NCI-H345 (cell line): ENCODE measurements at regions not wholly inside any gene's neighbourhood (a gene's known extent, or its start where the extent isn't known, plus 50 kb on each side); places are given as distances from the start of the nearest gene placed in this dataset.
A peak's percentile ranks its signal among the peaks of the same experiment; 100 is the strongest.

Experiments
- DNase-seq: peaks from one replicate; lab custom pipeline; 2025; lab: John Stamatoyannopoulos, UW

DNA sequence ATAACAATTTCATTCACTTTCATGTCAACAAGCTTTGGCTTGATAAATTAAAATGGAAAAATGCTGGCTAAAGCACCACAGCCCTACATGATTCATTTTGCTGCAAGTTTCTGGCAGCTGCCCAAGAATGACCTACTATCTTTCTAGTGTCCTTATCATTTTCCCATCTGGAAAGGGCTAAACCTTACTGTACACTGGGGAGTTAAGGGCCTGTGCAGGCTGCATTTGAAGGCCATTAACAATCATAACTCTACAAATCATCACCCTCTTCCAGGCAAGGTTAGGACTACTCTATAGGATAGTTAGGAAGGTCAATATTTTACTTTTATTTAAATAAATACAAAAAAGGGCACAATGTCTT, 579.7 kb upstream of the ZNF608 start:
- peak; percentile 83 for DNase-seq

DNA sequence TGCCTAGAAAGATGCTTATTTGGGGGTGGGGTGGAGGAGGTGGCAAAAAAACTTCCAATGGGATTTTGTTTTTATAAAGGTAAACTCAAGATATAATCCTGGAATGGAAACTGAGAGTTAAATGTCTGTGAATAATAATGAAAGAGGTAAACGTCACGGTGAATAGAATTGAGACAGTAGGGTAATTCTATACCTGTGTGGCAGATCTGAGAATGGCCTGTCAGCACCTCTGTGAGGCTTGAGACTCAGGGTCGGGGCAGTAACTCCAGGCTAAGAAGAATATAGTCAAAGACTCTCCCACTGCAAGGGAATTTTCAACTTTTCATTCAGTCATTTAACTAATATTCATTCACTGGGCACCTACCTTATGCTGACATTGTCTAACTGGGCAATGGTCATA, 581.2 kb upstream of the ZNF608 start:
- DNase-seq, result no peak

DNA sequence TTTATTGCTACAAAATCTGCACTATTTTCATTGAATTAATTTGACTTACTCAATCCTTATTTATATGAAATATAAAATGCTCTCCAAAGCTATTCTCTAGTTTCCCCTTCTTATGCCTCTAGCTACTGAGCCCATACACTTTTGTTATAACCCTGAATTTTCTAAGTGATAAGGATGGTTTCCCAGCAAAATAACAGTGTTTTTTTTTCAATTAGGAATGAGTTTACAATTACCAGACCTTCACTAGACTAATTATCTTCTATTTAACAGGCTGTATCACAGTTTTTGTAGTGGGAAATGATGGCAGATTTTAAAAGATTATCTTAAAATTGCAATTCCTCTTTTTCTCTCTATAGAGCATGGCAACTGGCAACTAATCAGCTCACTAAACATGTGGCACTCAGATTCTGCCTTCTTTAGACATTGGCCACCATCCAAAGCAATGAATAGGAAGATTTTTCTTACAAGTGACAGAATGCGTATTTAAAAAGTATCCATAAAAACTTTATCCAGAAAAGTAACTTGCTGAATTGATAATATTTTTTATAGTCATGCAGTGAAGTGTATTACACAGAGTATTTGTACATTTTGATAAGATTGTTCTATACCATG, 585.7 kb upstream of the ZNF608 start:
- DNase-seq, result no peak

DNA sequence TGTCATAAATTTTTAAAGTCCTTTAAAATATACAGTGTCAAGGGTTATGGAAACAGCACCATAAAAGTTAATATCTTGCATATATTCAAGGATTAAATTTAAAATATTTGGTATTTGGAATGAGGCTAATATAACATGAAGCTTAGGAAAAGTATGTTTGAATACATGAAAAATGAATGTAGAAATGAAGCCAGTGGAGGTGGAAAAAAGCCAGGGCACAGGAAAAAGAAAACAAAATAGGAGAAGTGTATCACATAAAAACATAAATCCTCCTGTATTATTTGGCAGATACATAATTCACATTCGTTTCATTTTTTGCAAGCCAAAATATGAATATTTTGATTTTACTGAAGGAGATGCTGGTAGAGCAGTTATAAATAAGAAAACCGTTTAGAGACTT, 587.0 kb upstream of the ZNF608 start:
- DNase-seq, result no peak

GRCh38 chr5:125336401-125336800, 590.0 kb upstream of the ZNF608 start:
- no peak for DNase-seq

DNA sequence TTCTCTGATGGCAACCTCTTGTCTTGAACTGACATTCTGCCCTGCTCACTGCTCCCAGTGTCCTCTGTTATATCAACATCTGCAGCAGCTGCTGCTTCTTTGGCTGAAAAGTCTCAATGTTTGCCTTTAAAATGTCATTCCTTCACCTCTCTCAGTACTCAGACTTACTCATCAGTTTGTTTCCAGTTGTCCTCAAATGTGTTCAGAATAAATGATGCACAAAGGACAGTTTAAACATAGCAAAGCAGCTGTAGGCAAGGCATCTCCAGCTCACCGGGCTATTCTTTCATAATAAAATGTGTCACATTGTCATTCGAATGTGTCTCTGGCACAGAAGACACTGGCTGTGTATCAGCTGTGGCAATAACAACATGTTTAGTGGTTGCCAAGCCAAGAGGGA, 590.9 kb upstream of the ZNF608 start:
- peak; percentile 18 for DNase-seq

DNA sequence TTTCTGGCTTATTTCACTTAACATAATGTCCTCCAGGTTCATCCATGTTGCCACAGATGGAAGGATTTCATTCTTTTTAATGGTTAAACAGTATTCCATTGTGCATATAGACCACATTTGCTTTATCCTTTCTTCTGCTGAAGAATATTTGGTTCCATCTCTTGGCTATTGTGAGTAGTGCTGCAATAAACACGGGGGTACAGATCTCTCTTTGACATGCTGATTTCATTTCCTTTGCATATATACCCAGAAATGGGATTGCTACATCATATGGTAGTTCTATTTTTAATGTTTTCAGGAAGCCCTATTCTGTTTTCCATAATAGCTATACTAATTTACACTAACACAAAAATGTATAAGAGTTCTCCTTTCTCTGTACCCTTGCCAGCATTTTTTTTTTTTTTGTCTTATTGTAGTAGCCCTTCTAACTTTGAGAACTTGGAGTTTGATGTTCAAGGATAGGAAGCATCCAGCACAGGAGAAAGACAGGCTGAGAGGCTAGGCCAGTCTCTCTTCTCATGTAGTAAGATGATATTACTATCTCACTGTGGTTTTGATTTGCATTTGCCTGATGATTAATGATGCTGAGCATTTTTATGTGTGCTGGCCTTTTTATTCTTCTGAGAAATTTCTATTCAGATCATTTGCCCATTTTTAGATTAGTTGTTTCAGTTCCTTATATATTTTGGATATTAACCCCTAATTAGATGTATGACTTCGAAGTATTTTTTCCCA, 592.2 kb upstream of the ZNF608 start:
- DNase-seq, result no peak

GRCh38 chr5:125341436-125341835, 595.0 kb upstream of the ZNF608 start:
- DNase-seq, result no peak

GRCh38 chr5:125343015-125343414, 596.6 kb upstream of the ZNF608 start:
- DNase-seq, result no peak

- no peak for DNase-seq
Measured at GRCh38 chr5:125346316-125346715, 599.9 kb upstream of the ZNF608 start.

GRCh38 chr5:125348221-125348692, 601.8 kb upstream of the ZNF608 start:
- no peak for DNase-seq

DNA sequence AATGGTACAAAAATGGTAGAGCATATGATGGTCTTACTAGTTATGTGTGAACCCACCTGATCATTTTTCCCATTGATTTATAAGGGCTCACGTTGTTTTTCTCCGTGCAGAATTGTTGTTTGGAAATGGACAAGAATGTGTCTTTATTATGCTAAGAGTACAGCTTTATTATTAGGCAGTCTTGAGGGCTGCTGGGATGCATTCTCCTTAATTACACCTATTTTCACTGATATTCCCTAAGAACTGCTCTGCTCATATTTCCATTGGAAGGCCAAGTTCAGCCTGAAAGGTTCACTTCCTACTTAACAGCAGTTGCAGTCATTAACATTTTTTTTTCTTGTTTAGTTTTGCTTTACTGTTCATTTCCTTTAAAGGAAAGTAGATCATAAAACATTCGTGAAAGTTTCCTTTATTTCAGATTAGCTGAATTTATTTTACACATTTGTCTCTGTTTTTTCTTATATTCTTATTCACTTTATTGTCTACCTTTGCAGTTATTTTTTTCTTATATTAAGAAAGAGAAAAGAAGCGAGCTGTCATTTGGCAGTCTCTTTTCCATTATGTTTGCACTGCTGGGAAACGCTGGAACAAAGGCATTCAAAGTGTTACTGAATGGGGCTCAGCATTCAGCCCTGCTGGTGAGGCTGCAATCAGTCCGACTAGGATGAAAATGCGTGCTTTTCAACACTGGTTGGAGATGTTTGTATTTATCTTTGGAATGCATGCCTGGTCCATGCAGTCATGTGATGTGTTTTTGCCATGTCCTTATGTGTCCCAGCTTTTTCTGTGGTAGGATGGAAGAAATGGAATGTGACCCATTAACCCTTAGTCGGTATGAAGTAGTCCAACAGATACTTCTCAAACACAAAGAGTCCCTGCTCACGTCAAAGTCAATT, 602.7 kb upstream of the ZNF608 start:
- peak; percentile 24 for DNase-seq

GRCh38 chr5:125357660-125358059, 611.2 kb upstream of the ZNF608 start:
- DNase-seq, result peak; percentile 48

- DNase-seq, result no peak
Measured at GRCh38 chr5:125365747-125366146, 619.3 kb upstream of the ZNF608 start.

- DNase-seq, result no peak
Measured at GRCh38 chr5:125367702-125368101, 621.3 kb upstream of the ZNF608 start.

GRCh38 chr5:125370461-125371205, 624.2 kb upstream of the ZNF608 start:
- DNase-seq, result no peak

- DNase-seq, result peak; percentile 43
Measured at GRCh38 chr5:125372694-125373631, 626.5 kb upstream of the ZNF608 start.

- DNase-seq, result no peak
Measured at GRCh38 chr5:125375143-125375542, 628.7 kb upstream of the ZNF608 start.

GRCh38 chr5:125376059-125376641, 629.7 kb upstream of the ZNF608 start:
- no peak for DNase-seq

- DNase-seq, result no peak
Measured at GRCh38 chr5:125377141-125377540, 630.7 kb upstream of the ZNF608 start.

DNA sequence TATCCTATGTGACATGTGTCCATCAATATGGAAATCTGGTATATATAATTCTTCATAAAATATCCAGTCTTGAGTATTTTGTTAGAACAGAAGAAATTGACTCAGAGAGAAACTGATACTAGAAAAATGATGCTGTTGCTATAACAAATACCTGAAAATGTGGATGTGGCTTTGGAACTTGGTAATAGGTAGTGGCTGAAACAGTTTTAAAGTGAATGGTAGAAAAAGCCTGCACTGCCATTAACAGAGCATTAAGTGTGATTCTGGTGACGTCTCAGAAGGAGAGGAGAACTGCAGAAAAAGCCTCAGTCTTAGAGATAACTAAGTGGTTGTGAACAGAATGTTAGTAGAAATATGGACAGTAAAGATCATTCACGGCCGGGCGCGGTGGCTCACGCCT, 634.9 kb upstream of the ZNF608 start:
- DNase-seq, result no peak
